Islet precursor cell (in vitro differentiated cells): ENCODE measurements at regions not wholly inside any gene's neighbourhood (a gene's known extent, or its start where the extent isn't known, plus 50 kb on each side); places are given as distances from the start of the nearest gene placed in this dataset.

Experiments used
- DNase-seq: peaks from one replicate; pipeline ENCODE4 v3.0.0-alpha.2; 2018

DNA sequence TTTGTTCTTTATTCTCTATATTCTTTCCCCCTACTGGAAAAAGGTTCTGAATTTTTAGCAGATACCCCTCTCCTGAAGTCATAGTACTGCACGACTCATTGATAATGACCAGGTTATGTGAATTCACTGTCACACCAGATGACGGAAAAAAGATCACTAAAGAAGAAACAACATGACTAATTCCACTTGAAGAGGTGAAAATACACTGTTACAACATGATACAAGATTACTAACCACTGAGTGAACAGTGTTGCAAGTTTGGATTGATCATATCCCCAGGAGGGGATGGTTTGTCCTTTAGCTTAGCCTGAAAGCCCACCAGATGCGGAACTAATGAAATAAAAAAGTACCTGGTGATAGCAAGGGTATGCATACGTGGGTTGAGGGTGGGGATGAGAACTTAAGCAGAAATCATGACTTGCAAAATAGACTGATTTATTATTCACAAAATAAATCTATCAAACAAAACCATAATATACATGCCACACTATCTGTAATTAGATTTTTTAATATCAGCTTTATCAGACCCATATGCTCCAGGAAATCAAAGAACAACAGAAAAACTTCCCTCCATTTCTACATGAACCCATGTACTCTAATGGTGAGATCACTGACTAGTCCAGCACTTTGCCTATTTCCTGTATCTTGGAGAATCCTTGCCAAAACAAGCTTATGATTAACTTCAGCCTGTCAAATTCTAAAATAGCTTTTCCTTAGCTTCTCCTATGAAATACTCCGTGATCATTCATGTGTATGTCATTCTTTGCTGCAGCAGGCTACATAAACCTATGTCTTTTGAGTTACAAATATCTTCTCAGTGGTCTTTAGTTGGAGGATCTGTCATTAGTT is 257.4 kb upstream of the AGA start:
- no peak for DNase-seq

DNA sequence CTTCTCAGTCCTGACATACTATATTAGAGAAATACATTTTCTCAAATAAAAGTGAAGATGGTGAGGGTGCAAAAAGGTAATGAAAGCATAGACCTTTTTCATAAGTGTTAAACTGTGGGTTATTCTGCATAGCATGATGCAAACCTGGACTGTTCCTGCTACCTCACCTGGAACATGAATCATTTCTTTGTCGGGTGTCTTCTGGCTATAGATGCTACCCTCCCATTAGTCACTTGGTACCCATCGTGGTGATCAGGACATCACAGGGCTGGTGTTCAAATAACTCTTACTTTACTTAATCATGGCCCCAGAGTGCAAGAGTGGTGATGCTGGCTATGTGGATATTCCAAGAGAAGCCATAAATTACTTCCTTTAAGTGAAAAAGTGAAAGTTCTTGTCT is 264.7 kb upstream of the AGA start:
- no peak for DNase-seq

DNA sequence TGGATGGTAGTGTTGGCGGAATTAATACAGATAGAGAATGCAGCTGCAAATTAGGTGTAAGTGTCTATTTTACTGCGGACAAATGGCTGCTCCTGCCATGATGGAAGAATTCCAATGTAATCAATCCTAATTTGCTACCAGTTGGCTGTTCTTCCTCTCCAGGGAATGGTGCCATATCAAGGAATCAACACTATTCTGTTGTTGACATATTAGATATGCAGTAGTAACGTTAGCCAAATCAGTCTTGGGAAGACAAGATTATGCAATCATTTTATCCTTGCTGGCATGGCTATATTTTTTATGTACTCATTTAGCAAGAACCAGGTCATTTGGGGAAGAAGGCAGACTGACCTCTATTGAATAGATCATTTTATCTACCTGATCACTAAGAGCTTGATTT is 271.2 kb upstream of the AGA start:
- DNase-seq, result no peak

DNA sequence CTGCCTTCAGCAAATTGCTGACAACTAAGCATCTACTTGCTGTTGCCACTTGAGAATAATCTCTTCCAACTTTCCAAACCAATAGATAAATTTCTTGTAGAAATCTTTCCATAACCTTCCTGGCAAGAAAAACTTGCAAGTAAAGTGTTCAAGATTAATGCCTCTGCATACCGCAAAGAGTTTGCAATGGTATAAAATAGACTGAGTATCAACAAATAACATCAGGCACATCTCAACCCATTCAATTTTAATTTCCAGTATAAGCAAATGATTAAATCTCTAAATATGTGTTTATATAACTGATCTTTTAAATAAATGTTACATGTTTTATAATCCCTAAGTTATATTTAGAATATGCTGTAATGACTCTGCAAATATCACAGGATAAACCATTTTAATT is 275.2 kb upstream of the AGA start:
- no peak for DNase-seq

DNA sequence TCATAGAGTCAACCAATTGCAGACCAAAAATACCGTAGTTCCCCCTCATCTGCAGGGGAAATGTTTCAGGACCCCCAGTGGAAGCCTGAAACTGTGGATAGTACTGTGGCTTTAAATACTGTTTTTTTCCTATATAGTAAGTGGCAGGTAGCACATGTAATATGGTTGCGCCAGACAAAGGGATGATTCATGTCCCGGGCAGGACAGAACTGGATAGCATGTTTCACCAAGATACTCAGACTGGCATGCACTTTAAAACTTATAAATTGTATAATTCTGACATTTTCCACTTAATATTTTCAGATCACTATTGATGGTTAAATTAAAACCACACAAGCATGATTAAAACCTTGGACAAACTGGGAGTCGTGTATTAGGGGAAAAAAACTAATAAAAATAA is 276.3 kb upstream of the AGA start:
- DNase-seq, result no peak

DNA sequence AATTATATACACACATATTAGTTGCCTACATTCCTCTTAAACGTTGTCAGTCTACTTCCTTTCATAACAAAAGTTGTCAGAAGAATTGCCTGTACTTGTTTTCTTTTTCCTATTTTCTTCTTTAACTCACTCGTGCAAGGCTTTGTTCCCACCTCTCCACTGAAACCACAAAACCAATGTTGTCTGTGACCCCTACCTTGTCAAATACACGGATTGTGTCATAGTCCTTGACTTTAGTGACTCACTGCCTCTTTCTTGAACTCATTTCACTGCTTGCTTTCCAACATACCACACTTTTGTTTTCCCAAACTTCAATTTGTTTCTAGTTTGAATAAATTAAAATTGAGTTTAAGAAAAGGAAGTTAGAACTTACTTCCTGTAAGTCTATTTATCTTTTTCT is 283.9 kb upstream of the AGA start:
- no peak for DNase-seq

DNA sequence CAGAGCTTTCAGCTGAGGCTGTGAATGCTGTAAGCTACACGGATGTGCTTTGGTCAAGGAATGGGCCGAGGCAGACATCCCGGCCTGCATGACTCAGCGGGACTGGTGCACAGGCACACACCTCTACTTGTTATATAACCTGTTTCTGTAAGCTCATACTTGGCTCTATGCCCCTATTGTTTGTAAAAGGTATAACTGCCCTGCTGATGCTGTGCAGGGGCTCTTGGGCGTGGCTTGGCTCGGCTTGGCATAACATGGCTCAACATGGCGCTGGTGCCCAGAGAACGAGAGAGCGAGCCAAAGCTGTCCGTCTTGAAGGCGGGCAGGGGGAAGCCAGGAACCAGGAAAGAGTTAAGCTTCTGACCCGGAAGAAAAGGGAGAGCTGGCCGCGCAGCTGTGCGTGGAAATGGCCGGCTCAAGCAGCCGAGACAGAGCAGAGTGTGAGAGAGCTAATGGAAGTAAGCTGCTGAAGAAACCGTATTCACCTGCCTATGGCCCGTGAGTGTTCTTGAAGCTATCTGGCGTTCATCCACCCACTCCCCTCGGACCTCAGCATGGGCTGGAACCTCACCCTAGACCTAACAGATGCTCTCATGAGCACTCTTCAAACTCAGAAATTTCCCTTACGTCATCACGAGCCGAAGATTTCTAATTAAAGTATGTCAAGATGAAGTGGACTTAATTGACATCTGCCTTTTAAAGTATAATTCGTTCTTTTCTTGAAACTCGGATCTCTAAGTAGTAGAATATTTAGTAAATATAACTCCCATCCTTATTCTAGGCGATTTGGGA is 286.3 kb upstream of the AGA start:
- peak; percentile 85 for DNase-seq

DNA sequence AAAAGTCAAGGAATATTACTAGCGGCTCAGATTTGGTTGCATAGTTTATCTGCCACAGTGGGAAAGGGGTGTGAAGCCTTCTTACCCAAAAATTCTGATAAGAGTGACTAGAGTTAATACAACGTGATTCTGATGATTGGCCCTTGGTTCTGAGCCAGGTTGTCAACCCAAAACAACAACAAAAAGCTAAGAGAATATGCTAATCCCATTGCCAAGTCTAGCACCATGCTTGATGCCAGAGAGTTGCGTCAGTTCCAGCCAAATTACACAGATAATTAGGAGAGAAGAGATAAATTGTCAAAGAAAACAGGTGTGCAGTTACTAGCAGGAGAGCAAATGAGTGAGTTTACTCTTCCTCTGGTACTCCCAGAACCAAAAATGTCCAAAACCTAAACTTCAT is 287.4 kb upstream of the AGA start:
- DNase-seq, result no peak

DNA sequence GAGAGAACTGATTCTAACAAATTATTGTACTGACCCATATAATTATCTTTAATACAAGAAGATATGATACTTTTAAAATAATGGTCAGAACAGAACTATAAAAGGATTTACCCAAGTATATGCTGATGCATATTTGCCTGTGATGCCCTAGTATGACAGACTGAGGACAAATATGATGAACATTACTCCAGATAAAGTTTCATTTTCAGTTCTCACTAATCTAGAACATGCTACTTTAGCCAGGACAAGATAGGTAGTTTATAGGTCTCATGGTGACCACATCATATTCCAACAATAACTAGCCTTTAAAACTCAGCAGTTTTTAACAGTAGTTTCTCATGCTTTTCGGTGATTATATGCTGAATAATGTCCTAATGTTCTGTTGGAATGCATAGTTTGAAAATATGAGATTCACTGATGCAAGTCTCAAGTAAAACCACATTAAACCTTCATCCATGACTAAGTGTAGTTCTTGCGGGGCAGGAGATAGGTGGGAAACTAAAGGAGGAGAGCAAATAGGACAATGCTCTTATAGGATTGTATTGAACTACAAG is 295.2 kb upstream of the AGA start:
- DNase-seq, result no peak

DNA sequence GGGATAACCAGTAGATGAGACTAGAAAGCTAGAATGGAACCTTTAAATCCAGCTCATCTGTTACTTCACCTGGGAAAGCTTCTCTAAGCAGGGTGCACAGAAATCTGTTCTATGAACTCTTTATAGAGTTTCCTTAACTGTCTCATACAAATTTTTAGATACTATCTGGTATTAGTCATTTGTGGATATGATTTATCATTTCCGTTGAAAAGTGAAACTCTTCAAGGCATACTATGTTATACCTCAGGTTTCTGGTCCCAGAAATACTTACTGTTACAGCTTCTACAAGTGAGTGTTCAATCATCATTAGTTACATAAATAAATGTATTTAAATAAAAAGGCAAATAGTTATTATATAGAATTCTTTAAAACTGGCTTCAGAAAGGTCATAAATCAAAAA is 298.3 kb upstream of the AGA start:
- no peak for DNase-seq

DNA sequence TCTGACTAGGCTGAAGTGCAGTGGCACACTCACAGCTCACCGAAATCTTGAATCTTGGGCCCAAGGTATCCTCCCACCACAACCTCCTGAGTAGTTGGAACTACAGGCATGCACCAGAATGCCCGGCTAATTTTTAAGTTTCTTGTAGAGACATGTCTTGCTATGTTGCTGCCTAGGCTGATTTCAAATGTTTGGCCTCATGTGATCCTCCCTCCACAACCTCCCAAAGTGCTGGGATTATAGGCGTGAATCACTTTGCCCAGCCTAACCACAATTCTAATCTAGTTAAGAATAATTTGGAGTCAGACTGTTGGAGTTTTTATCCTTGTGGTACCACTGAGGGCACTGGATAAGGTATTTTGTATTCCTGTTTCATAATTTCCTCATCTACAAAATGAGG is 317.5 kb upstream of the AGA start:
- no peak for DNase-seq

DNA sequence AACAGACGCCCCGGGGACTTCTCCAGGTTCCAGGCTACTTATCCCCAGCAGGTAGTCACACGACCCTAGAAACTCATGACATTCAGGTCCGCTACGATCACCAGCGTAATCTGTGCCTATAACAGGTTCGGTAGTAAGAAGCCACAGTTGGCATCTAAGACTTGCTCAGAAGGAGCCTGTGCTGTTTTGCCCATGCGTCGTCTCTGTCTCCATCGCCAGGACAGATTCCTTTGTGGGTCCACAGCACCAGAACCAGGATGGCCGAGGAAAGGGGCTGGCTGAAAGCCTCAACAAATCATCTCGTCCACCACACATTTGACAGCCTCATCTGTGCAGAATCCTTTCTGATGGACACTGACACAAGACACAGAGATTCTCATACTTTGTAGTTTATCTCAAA is 319.5 kb upstream of the AGA start:
- peak; percentile 59 for DNase-seq

DNA sequence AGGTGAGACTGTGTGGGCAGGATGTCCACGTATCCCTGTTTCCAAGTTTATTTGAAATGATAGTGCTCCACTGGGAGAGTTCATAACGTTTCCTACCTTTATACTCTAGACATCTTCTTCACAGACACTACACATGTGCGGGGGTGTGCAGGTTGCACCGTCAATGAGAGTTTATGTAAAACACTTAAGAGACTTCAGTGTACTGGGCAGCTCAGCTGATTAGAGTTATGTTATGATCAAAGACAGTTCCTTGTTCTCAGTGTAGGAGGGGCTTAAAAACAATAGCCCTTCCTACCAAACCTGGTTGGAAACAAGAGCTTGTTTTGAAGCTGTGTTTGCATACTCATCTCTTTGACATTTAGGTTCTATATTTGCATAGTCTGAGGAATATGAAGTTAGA is 326.9 kb upstream of the AGA start:
- no peak for DNase-seq

DNA sequence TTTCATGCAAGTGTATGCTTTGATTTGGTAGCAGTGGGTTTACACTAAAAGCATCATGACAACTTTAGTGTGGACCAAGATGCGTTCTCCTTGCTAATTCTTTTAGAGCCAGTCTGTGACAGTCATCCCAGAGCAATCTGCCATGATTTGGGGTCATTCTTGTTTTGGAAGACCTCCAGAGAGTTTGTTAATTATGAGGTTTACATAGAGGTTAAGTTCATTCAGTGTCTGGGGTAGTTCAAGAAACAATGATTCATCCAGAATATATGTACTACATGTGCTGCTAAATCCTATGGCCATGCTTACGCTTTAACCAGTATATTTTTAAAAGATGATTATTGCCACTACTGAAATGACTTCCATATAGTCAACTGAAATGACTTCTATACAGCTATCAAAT is 328.5 kb upstream of the AGA start:
- DNase-seq, result no peak

DNA sequence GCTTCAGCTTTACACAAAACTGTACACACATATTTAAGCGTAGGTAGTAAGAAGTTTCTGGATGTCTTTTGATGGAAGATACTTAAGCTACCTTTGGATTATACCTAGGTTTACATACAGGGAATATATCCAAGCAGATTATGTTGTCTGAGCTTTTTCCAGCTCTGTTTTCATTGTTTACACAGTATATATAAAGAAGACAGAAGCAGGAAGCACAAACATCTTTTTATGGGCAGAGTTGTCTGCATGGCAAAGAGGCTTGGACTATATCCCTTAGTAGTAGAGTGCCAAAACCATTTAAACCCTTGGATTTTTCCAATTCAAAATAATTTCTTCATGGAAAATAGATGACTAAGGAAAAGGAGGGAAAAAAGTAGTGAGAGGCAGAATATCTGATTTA is 329.4 kb upstream of the AGA start:
- no peak for DNase-seq

DNA sequence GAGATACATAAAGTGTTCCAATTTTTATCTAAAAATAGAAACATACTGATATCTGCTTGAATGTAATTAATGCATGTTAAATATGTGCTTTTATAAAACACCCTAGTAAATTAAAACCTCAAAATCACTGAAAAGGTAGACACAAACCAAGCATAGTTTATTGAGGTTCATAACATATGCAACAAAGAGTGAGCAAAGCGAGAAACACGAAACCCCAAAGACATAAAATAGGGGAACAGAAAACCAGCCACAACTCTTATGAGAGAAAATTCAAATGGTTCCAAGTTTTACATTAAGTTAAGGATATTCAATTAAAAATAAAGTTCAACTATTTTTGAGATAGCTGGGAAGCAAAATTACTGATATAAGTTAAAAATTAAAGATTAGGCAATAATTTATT is 336.4 kb upstream of the AGA start:
- no peak for DNase-seq

DNA sequence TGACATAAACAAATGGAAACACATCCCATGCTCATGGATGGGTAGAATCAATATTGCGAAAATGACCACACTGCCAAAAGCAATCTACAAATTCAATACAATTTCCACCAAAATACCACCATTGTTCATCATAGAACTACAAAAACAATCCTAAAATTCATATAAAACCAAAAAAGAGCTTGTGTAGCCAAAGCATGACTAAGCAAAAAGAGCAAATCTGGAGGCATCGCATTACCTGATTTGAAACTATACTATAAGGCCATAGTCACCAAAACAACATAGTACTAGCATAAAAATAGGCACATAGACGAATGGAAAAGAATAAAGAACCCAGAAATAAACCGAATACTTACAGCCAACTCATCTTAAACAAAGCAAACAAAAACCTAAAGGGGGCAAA is 342.8 kb upstream of the AGA start:
- no peak for DNase-seq

DNA sequence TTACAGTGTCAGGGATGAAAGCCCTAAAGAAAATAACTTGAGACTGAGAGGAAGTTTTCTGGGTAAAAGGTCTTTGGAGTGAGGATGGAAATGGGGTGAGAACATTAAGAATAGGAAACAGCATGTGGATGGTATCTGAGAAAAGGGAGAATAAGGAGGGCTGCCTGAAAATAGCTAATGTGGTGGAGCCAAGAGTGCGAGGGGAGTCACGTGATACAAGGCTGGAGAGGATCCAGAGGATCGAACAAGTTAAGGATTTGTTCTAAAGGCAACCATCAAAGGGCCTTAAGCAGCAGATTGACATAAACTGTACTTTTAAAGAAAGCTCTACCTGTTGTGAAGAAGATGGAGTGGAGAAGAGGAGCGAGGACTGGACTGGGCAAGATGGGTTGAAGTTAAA is 347.4 kb upstream of the AGA start:
- DNase-seq, result no peak

DNA sequence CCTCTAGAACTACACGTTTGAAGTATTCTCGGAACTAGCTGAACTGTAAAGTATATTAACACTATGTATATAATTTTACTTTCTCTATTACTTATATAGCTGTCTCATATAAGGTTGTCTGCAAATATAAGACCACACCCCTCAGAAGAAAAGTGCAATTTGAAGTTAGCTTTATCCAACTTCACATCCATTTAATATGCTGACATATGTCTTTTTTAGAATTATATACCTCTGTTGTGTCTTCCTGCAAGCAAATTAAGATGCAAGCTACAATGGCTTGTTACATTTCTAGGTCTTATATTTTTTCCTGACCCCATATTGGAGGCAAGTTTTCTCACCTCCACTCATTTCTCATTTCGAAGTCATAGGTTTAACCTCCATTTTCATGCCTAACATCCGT is 349.0 kb upstream of the AGA start:
- DNase-seq, result no peak

DNA sequence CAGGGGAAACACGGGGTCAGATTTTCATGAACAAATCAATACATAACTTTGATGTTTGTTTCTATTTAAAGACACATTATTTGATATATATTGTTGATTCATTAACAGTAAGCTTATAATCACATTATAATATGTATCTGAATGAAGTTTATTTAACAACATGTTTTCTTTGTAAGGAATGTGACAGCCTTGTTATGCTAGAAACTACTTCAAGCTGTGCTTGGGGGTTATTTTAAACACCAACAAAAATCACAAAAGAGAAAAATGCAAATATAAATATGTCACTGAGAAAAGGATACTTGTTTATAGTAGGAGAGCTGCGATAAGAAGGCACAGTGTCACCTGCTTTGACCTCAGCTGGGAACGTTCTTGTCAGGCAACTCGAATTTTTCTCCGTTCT is 354.6 kb upstream of the AGA start:
- no peak for DNase-seq

DNA sequence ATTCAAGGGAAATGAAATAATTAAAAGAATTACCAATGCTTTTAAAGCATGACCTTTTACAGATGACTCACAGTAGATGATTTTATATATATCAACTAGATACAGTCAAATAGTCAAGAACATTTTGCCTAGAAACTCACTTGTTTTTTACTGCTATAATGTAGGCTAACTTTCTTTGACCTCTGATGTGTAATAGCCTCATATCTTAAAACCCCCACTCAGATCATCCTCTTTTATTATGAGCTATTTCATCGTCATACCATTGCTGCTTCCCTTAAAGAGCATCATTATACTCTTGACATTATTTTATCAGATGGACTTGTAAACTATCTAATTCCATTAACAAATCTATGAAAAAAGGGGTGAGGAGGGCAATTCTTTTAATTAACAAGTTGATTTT is 355.9 kb upstream of the AGA start:
- no peak for DNase-seq

DNA sequence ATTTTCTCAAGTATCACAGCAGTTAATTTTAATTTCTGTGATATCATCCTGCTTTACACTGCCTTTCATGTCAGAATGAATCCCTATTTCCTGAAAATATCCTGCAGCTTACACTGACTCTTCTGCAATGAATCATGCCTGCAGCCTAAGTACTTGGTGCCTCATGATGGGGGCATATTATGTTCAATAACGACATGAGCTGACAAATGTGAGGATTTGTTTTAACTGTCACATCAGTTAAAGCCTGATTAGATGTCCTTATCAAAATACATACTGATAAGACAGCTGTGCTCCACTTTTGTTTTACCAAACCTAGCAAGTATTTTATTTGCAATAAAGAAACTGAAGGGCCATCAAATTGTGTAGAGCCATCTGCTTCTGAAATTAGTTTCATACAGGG is 359.9 kb upstream of the AGA start:
- no peak for DNase-seq

DNA sequence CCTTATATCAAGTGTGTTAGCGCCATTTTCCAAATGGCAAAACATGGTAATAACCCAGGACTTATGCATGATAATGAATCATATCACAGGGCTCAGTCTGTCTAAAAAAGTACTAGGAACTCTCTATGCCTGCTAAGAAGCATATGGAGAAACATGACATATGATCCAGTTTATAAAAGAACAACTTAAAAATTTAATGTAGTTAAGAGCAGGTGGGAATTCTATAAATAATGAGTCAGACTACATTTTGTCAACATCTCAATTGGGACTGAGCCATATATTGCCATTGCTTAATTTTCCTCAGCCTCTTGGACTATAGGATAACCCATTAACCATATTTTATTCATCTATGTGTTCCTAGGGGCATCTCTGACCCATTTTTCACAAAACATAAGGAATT is 360.4 kb upstream of the AGA start:
- DNase-seq, result no peak

DNA sequence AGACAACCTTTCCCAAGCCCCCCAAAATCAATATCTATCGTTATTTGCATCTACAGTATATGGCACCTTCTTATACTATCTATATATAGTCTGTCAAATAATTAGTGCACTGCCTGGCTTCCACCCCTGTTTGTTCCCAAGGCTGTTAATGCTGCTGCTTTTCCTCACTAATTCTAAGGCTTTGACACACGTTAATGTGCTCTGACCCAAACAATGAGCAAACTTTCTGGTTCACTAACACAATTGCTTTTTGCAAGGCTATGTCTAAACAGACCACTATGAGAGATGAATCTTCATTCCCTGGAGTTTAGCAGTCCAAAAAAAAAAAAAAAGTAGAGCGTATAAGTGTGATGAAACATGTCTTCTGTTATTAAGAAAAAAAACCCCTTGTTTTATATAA is 360.9 kb upstream of the AGA start:
- no peak for DNase-seq
